PFSK-1 (cell line): ENCODE measurements at regions not wholly inside any gene's neighbourhood (a gene's known extent, or its start where the extent isn't known, plus 50 kb on each side); places are given as distances from the start of the nearest gene placed in this dataset.

Experiments used
- FOXP2 ChIP-seq: optimal IDR thresholded peaks from 2 replicates; pipeline ENCODE3; 2011; ENCODE audit warnings: borderline replicate concordance, control low read depth, inconsistent platforms; ENCODE audit not compliant: insufficient read depth; ENCODE audit errors: extremely low read length, extremely low read depth
- POLR2AphosphoS5 ChIP-seq: IDR thresholded peaks from 2 replicates; pipeline ENCODE4 v1.6.1; 2012; ENCODE audit warnings: low read depth, mild to moderate bottlenecking, control low read depth, low read length, moderate library complexity
- SIN3A ChIP-seq: IDR thresholded peaks from 2 replicates; pipeline ENCODE4 v1.6.1; 2012; ENCODE audit warnings: mild to moderate bottlenecking, low read length, moderate library complexity, borderline replicate concordance; ENCODE audit not compliant: insufficient read depth
- TAF1 ChIP-seq: IDR thresholded peaks from 2 replicates; pipeline ENCODE4 v1.6.1; 2012; ENCODE audit warnings: low read length, control low read depth, borderline replicate concordance; ENCODE audit not compliant: insufficient read depth
- TF ChIP-seq, protein P1 (sequence below), 2 experiments: IDR thresholded peaks; 2 replicates each; pipeline versions ENCODE4 v1.6.1 to v1.8.0; 2011 to 2012; ENCODE audit warnings: low read depth in 2 of 2, low read length in 2 of 2, control low read depth in 1 of 2, inconsistent platforms in 1 of 2, mild to moderate bottlenecking in 1 of 2, moderate library complexity in 1 of 2; ENCODE audit not compliant: insufficient read depth in 1 of 2

DNA sequence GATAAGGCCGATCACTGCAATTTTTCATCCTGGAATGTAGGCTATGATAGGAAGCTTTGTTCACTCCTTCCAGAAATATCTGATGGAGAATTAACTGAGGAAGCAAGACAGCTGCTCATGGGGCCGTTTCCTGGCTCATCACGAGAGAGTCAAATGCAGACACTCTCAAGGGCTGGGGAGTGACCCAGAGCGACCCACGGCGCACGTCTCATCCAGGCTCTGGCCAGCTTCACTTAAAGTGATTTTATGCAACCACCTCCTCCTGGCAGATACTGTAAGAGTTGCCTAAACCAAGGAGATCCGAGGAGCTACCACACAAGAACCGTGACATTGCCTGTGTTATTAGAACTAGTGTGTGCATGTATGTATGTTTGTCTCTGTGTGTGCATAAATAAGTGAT is 530.8 kb downstream of the TCERG1L start:
- TF ChIP-seq SIN3A (no peak), TAF1 (no peak), POLR2AphosphoS5 (no peak), FOXP2 (no peak)
- TF ChIP-seq, protein P1, sequence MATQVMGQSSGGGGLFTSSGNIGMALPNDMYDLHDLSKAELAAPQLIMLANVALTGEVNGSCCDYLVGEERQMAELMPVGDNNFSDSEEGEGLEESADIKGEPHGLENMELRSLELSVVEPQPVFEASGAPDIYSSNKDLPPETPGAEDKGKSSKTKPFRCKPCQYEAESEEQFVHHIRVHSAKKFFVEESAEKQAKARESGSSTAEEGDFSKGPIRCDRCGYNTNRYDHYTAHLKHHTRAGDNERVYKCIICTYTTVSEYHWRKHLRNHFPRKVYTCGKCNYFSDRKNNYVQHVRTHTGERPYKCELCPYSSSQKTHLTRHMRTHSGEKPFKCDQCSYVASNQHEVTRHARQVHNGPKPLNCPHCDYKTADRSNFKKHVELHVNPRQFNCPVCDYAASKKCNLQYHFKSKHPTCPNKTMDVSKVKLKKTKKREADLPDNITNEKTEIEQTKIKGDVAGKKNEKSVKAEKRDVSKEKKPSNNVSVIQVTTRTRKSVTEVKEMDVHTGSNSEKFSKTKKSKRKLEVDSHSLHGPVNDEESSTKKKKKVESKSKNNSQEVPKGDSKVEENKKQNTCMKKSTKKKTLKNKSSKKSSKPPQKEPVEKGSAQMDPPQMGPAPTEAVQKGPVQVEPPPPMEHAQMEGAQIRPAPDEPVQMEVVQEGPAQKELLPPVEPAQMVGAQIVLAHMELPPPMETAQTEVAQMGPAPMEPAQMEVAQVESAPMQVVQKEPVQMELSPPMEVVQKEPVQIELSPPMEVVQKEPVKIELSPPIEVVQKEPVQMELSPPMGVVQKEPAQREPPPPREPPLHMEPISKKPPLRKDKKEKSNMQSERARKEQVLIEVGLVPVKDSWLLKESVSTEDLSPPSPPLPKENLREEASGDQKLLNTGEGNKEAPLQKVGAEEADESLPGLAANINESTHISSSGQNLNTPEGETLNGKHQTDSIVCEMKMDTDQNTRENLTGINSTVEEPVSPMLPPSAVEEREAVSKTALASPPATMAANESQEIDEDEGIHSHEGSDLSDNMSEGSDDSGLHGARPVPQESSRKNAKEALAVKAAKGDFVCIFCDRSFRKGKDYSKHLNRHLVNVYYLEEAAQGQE (IDR thresholded peaks at IDR 0.05; ENCODE audit: insufficient read depth in 1 of 2, low read depth in 2 of 2, low read length in 2 of 2) = no peak

- TF ChIP-seq SIN3A (no peak), FOXP2 (no peak), TAF1 (no peak), POLR2AphosphoS5 (no peak)
- TF ChIP-seq, protein P1 (IDR thresholded peaks at IDR 0.05; ENCODE audit: insufficient read depth in 1 of 2, low read depth in 2 of 2, low read length in 2 of 2) = no peak
Observed at GRCh38 chr10:130781206-130781605, 530.3 kb downstream of the TCERG1L start.

GRCh38 chr10:130781623-130782022 is 529.9 kb downstream of the TCERG1L start:
- TF ChIP-seq TAF1 (no peak), SIN3A (no peak), FOXP2 (no peak), POLR2AphosphoS5 (no peak)
- TF ChIP-seq, protein P1 (IDR thresholded peaks at IDR 0.05; ENCODE audit: insufficient read depth in 1 of 2, low read depth in 2 of 2, low read length in 2 of 2) = no peak

DNA sequence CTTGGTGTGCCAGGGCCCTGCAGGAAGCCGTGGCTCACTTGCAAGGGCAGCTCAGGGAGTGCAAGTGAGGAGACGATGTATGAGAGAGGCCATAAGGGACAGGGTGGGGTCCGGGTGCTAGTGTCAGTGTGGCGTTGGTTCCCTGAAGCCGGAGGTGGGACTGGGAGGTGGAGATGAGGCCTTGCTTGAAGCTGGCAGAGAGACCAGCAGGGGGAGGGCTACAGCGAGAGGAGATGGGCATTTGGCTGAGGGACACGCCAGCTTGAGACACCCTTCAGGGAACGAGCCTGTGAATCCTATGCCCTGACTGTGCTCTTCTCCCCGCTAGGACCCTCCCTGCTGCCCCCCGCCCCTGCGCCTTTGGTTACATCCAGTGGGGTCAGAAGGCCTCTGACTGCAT is 529.1 kb downstream of the TCERG1L start:
- TF ChIP-seq FOXP2 (no peak), TAF1 (no peak), SIN3A (no peak), POLR2AphosphoS5 (no peak)
- TF ChIP-seq, protein P1 (IDR thresholded peaks at IDR 0.05; ENCODE audit: insufficient read depth in 1 of 2, low read depth in 2 of 2, low read length in 2 of 2) = no peak

GRCh38 chr10:130784326-130784725 is 527.2 kb downstream of the TCERG1L start:
- TF ChIP-seq POLR2AphosphoS5 (no peak), FOXP2 (no peak), SIN3A (no peak), TAF1 (no peak)
- TF ChIP-seq, protein P1 (IDR thresholded peaks at IDR 0.05; ENCODE audit: insufficient read depth in 1 of 2, low read depth in 2 of 2, low read length in 2 of 2) = no peak
